HG03280 (cell line): ENCODE measurements at regions not wholly inside any gene's neighbourhood (a gene's known extent, or its start where the extent isn't known, plus 50 kb on each side); places are given as distances from the start of the nearest gene placed in this dataset.

Experiments used
- ATAC-seq: cut with Tn5 transposase; IDR thresholded peaks from one replicate; pipeline ENCODE4 v1.9.1; 2021; ENCODE audit warnings: mild to moderate bottlenecking, moderate library complexity; ENCODE audit not compliant: unreplicated experiment

GRCh38 chr4:151953312-151953711 is 192.5 kb upstream of the GATB start:
- ATAC-seq = no peak

DNA sequence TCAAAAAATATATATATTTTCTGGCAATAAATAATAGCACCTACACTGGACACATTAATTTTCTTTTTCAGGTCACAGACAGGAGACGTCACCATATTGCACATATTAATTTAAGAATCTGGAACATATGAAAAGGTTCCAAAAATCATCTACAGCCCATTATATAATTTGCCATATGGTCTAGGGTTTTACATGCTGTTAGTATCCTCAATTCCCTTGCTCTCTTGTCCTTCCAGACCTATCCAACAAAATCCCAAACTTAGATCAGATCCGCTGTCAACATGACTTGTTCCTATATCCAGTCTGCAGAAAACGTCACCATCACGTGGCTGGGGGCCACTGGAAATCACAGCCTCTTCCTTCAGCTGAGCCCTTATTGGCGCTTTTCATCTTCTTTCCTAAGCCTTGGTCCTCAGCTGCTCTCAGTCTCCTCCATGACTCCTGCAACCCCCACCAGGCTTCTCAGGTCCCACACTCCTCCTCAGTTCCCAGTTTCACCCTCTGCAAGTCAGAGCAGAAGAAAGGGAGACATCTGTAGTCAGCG is 192.0 kb upstream of the GATB start:
- ATAC-seq = no peak

- no peak for ATAC-seq
These were observed 191.3 kb upstream of the GATB start for GRCh38 chr4:151952137-151952536.

DNA sequence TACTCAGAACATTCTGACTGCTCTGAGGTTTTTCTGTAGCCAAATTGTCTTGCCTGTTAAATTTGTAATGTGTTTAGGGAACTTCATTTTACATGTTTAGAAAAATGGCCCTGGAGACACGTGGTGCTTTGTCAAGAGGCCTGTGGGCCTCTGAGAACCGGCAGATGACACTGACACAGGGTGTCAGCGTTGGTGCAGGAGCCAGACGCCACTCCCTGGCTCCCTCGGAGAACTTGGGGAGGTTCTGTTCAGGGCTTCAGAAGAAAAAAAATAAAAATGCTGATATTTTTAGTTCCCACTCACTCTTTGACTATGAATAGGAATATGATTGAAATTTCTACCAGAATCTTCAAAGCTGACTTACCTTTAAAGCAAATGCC is 190.9 kb upstream of the GATB start:
- no peak for ATAC-seq

DNA sequence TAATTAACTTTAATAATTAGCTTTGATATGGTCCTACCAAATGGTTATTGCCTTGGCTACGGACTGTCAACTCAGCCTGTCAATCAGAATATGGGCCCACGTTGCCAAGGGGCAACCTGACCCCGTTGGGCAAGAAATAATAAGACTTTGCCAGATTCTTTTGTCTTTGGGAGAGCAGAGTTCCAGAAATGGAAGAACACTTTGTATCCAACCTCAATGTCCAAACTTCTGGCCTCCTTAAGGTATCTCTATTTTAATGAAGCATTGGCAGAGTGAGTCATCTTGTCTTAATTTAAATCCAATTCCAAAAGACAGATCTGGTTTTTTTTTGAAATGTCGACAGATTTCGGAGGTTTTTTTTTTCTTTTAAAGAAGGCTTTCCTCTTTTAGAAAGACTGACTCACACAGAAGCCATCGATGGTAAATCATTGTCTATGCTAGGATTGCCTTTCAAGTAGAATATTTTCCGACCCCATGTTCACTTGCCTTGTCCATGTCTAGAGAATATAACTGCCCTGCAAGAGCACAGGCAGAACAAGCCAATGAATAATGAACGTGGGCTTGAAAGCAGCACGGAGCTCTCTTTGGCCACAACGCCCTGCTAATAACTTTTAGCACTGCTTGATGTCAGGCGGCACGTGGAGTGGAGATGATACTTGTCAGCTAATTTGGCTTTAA is 190.3 kb upstream of the GATB start:
- no peak for ATAC-seq

DNA sequence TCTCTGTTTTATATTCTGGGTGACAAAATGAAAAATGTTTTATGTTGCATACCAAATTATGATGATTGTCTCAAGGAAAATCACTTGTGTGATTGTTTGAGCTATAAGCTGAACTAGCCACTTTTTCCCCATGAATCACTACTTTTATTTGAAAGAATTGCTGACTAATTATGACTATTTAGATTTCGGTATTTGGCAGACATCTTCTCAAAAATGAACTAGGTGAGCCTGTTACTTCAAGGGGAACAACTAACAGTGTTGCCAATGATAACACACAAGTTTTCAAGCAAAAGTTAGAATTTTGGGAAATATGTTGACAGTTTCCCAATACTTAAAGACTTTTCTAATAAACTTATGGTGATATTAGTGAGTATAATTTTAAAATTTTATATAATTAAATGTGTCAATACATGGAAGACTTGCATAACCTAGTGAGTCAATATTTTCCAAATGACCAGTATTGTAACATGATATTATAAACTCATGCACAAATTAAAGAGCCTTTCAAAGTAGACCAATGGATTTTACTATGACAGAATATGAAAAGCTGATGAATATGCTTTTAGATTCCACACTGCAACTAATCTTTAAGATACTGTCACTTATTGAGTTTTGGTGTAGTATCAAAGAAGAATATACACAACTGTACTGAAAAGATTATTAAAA is 187.7 kb upstream of the GATB start:
- no peak for ATAC-seq

DNA sequence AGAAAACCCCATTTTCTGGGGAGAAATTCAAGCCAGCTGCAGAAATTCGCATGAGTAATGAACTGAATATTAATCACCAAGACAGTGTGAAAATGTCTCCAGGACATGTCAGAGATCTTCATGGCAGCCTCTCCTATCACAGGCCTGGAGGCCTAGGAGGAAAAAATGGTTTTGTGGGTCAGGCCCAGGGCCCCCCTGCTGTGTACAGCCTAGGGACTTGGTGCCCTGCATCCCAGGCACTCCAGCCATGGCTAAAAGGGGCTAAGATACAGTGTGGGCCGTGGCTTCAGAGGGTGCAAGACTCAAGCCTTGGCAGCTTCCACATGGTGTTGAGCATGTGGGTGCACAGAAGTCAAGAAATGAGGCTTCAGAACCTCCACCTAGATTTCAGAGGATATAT is 185.9 kb upstream of the GATB start:
- ATAC-seq = no peak

DNA sequence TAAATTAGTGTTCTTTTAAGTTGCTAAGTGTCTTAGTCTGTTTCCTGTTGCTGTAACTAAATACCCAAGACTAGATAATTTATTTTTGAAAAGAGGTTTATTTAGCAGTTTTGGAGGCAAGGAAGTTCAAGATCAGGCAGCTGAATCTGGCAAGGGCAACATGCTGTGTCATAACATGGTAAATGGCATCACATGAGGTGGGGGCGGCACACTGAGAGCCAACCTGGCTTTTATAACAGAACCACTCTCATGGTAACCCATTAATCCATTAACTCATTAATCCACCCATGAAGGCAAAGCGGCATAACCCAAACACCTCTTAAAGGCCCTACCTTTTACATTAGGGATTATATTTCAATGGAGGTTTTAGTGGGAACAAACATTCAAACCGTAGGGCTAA is 182.2 kb upstream of the GATB start:
- no peak for ATAC-seq

DNA sequence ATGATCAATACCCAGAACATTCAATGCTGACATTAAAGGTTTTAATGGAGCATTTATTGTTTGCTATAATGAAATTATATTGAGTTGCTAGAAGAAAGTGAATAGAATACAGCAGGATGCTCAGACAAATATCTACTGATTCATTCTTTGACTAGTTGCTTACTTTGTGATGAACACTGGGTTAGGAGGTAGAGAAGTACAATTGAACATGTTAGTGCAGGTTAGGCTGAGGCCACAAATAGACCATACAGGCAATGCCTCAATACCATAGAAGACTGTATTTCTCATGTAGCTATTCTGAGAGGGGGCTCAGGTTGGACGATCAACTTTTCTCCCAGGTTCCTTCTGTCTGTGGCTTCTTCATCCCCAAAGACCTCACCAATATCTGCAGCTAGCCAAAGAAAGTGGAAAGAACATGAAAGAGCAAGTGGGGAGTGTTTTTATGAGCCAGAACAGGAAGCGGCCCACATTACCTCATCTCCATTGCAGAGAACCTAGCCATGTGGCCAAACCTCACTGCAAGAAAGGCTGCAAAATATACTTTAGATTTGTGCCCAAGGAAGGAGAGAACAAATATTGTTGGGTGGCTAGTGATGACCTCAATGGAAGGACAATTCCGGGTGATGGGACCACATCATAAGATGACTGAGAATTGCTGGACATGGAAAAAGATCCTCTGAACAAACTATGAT is 180.3 kb upstream of the GATB start:
- ATAC-seq = no peak

DNA sequence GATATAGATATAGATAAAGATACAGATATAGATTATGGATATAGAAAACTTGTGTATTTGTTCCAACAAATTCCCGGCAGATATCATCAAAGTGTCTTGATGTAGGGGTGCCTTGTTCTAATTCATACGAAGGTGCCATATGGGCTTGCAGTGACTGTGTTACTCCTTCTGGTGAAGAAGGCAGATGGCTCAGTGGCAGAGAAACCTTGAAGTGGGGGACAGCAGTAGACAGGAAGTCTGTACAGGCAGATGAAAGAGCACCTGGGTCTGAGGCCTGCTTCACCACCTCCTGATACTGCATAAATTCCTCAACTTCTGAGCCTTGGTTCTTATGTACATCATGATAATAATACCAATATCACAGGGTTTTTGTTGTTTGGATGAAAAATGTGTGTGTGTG is 179.5 kb upstream of the GATB start:
- no peak for ATAC-seq

- ATAC-seq = no peak
These were observed 178.9 kb upstream of the GATB start for GRCh38 chr4:151939670-151940069.

GRCh38 chr4:151935411-151935810 is 174.6 kb upstream of the GATB start:
- ATAC-seq = no peak

- ATAC-seq = no peak
These were observed 174.0 kb upstream of the GATB start for GRCh38 chr4:151934766-151935165.

GRCh38 chr4:151933122-151933827 is 172.5 kb upstream of the GATB start:
- ATAC-seq = no peak

- no peak for ATAC-seq
These were observed 170.8 kb upstream of the GATB start for GRCh38 chr4:151931563-151931962.

GRCh38 chr4:151930372-151930771 is 169.6 kb upstream of the GATB start:
- ATAC-seq = no peak

DNA sequence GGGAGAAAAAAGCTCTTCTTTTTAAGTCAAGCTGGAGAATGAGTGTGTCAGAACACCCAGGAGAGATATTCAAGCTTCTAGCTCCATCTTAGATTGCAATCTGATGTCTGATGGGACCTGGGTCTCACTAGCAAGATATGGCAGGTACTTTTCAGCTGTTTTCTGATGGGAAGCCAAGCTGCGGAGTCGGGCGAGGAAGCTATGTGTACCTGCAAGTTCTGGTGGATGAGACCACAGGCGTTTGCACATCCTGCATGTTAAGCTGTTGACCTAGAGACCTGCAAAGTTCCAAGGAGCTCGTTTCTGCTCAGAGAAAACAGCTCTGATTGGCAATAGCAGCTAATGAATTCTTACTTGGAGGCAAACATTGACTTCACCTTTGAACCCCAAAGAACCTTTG is 167.3 kb upstream of the GATB start:
- no peak for ATAC-seq

- ATAC-seq = no peak
These were observed 162.0 kb upstream of the GATB start for GRCh38 chr4:151922811-151923210.

GRCh38 chr4:151922306-151922705 is 161.5 kb upstream of the GATB start:
- ATAC-seq = no peak

DNA sequence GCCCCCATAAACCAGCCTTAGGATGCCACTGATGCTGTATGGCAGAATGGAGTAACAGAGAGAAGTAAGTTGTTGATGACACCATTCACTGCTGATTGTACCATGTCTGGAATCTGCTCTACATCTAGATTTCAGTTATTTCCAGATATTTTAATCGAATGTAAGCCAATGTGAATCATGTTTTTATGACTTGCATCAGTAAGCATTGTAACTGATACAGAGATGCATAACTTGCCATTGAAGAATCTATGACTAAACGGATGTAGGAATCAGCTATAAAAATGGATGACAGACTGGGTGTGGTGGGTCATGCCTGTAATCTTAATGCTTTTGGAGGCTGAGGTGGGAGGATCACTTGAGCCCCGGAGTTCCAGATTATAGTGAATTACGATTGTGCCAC is 161.0 kb upstream of the GATB start:
- no peak for ATAC-seq

GRCh38 chr4:151921386-151921785 is 160.6 kb upstream of the GATB start:
- ATAC-seq = no peak
